GM23338 (cell line): ENCODE measurements at regions not wholly inside any gene's neighbourhood (a gene's known extent, or its start where the extent isn't known, plus 50 kb on each side); places are given as distances from the start of the nearest gene placed in this dataset.

Source experiments
- ATAC-seq: fragments of 200-7000 bp; cut with Tn5 transposase; 3 replicates; pipeline ENCODE4 v1.9.1; 2020
- DNase-seq: peaks from one replicate; pipeline ENCODE4 v3.0.0-alpha.2; 2015; ENCODE audit warnings: low spot score
- H2AFZ ChIP-seq: fragments of 200-600 bp; sonication (generic); 2 replicates; pipeline ENCODE4 v1.8.0; 2016; ENCODE audit warnings: antibody characterized with exemption, mild to moderate bottlenecking, moderate library complexity
- H3F3A ChIP-seq: fragments of 200-600 bp; sonication (generic); replicated peaks from 2 replicates; pipeline ENCODE4 v1.8.0; 2017; ENCODE audit warnings: antibody characterized with exemption, mixed run types, low read depth
- H3K27ac ChIP-seq: fragments of 200-600 bp; sonication (generic); 2 replicates; pipeline ENCODE4 v1.6.1; 2016; ENCODE audit warnings: low read depth
- H3K27me3 ChIP-seq: fragments of 200-600 bp; sonication (generic); 2 replicates; pipeline ENCODE4 v1.8.0; 2016; ENCODE audit warnings: mild to moderate bottlenecking, mixed run types, moderate library complexity; ENCODE audit not compliant: insufficient read depth
- H3K36me3 ChIP-seq: fragments of 200-600 bp; sonication (generic); 2 replicates; pipeline ENCODE4 v1.8.0; 2016; ENCODE audit warnings: mild to moderate bottlenecking; ENCODE audit not compliant: insufficient read depth
- H3K4me1 ChIP-seq: fragments of 200-600 bp; sonication (generic); 2 replicates; pipeline ENCODE4 v1.8.0; 2016; ENCODE audit warnings: mild to moderate bottlenecking, moderate library complexity; ENCODE audit not compliant: insufficient read depth
- H3K4me2 ChIP-seq: fragments of 200-600 bp; sonication (generic); 2 replicates; pipeline ENCODE4 v1.7.1; 2017; ENCODE audit warnings: mixed run types
- H3K4me3 ChIP-seq: fragments of 200-600 bp; sonication (generic); 2 replicates; pipeline ENCODE4 v1.6.1; 2016; ENCODE audit warnings: mixed run types
- H3K79me2 ChIP-seq: fragments of 200-600 bp; sonication (generic); replicated peaks from 2 replicates; pipeline ENCODE4 v1.8.0; 2017; ENCODE audit warnings: mild to moderate bottlenecking; ENCODE audit not compliant: insufficient read depth
- H3K9me2 ChIP-seq: fragments of 200-600 bp; sonication (generic); 2 replicates; pipeline ENCODE4 v1.8.0; 2017; ENCODE audit not compliant: insufficient read depth
- H4K20me1 ChIP-seq: fragments of 200-600 bp; sonication (generic); replicated peaks from 2 replicates; pipeline ENCODE4 v1.8.0; 2017; ENCODE audit warnings: mild to moderate bottlenecking; ENCODE audit not compliant: insufficient read depth
- H3K27ac Mint-ChIP-seq: 2 replicates; pipeline ENCODE4 v1.8.0; 2020; ENCODE audit warnings: inconsistent platforms, mild to moderate bottlenecking, moderate library complexity, mixed read lengths
- H3K27me3 Mint-ChIP-seq: 3 replicates; pipeline ENCODE4 v1.8.0; 2022; ENCODE audit warnings: low read depth, mild to moderate bottlenecking, moderate library complexity, mixed read lengths, inconsistent platforms; ENCODE audit not compliant: insufficient read depth, poor library complexity
- H3K36me3 Mint-ChIP-seq: 3 replicates; pipeline ENCODE4 v1.8.0; 2021; ENCODE audit warnings: low read depth, mild to moderate bottlenecking, inconsistent platforms, moderate library complexity, mixed read lengths
- H3K4me1 Mint-ChIP-seq: 3 replicates; pipeline ENCODE4 v1.8.0; 2020; ENCODE audit warnings: mild to moderate bottlenecking, inconsistent platforms, mixed read lengths
- H3K4me3 Mint-ChIP-seq: 3 replicates; pipeline ENCODE4 v1.8.0; 2021; ENCODE audit warnings: moderate library complexity, mild to moderate bottlenecking, inconsistent platforms, mixed read lengths
- H3K9me3 Mint-ChIP-seq: 3 replicates; pipeline ENCODE4 v1.8.0; 2020; ENCODE audit warnings: moderate library complexity, mild to moderate bottlenecking, inconsistent platforms, mixed read lengths
- CREB1 ChIP-seq: fragments of 250-450 bp; sonication (Bioruptor Pico); IDR thresholded peaks from 2 replicates; pipeline ENCODE4 v1.5.0; 2020; ENCODE audit warnings: low read depth, mild to moderate bottlenecking, moderate library complexity
- CTCF ChIP-seq, 2 experiments: fragments of 200-600 bp in 1 of 2; sonication (generic) in 1 of 2; conservative IDR thresholded peaks; 2 replicates each; pipeline versions ENCODE4 v1.5.1 to v1.6.1; 2016 to 2017; ENCODE audit warnings: antibody characterized with exemption in 2 of 2, low read depth in 2 of 2, mild to moderate bottlenecking in 2 of 2, moderate library complexity in 1 of 2
- ETS1 ChIP-seq: IDR thresholded peaks from 2 replicates; pipeline ENCODE4 v1.6.1; 2016; ENCODE audit warnings: antibody characterized with exemption
- EZH2 ChIP-seq: fragments of 200-600 bp; sonication (generic); IDR thresholded peaks from one replicate; pipeline ENCODE4 v1.8.0; 2017; ENCODE audit warnings: antibody characterized with exemption, mild to moderate bottlenecking, low read depth; ENCODE audit not compliant: unreplicated experiment
- EZH2phosphoT487 ChIP-seq: fragments of 200-600 bp; sonication (generic); IDR thresholded peaks from one replicate; pipeline ENCODE4 v1.8.1; 2018; ENCODE audit warnings: antibody characterized with exemption; ENCODE audit not compliant: unreplicated experiment
- JUNB ChIP-seq: IDR thresholded peaks from one replicate; pipeline ENCODE4 v1.6.1; 2016; ENCODE audit warnings: antibody characterized with exemption; ENCODE audit not compliant: unreplicated experiment
- NANOG ChIP-seq: IDR thresholded peaks from 2 replicates; pipeline ENCODE4 v1.6.1; 2016; ENCODE audit warnings: antibody characterized with exemption, borderline replicate concordance
- POLR2AphosphoS5 ChIP-seq: IDR thresholded peaks from 2 replicates; pipeline ENCODE4 v1.6.1; 2016; ENCODE audit warnings: antibody characterized with exemption, low read depth
- REST ChIP-seq: IDR thresholded peaks from one replicate; pipeline ENCODE4 v1.6.1; 2018; ENCODE audit warnings: antibody characterized with exemption; ENCODE audit not compliant: unreplicated experiment
- STAT1 ChIP-seq: IDR thresholded peaks from one replicate; pipeline ENCODE4 v1.6.1; 2016; ENCODE audit warnings: antibody characterized with exemption; ENCODE audit not compliant: unreplicated experiment
- ZNF114 ChIP-seq: fragments of 250-450 bp; sonication (Bioruptor Pico); IDR thresholded peaks from 2 replicates; pipeline ENCODE4 v1.5.0; 2020; ENCODE audit warnings: mild to moderate bottlenecking, moderate library complexity
- ZNF331 ChIP-seq: fragments of 250-450 bp; sonication (Bioruptor Pico); IDR thresholded peaks from 2 replicates; pipeline ENCODE4 v1.5.0; 2020; ENCODE audit warnings: low read depth, mild to moderate bottlenecking, moderate library complexity

- H3K4me1 ChIP-seq: no peaks in the 10 kb centered on the region
- no peaks in the 10 kb centered on the region for H3K36me3 ChIP-seq
- ATAC-seq (no peak), DNase-seq (no peak)
- H2AFZ ChIP-seq: no peak overlapping the region
- TF ChIP-seq EZH2: no peak
- no peak for TF ChIP-seq ZNF331
- no peak for TF ChIP-seq ETS1
- H3K9me2 ChIP-seq: 0 out of 2 replicates have a peak, but pooled peaks cover 6% of the 10 kb centered on the region
- no peaks in the 10 kb centered on the region for H4K20me1 ChIP-seq
- H3K27me3 ChIP-seq: no peaks in the 10 kb centered on the region
- H3K27ac ChIP-seq: no peak overlapping the region
- H3K4me3 ChIP-seq: no peak overlapping the region
- no peaks in the 10 kb centered on the region for H3F3A ChIP-seq
- H3K9me3 Mint-ChIP-seq: no peaks in the 10 kb centered on the region
- H3K36me3 Mint-ChIP-seq: no peaks in the 10 kb centered on the region
- H3K27ac Mint-ChIP-seq: no peak overlapping the region
- H3K4me1 Mint-ChIP-seq: peaks cover 6% of the 10 kb centered on the region
- peaks cover 3% of the 10 kb centered on the region for H3K27me3 Mint-ChIP-seq
- no peak overlapping the region for H3K4me2 ChIP-seq
- no peaks in the 10 kb centered on the region for H3K79me2 ChIP-seq
- no peak overlapping the region for H3K4me3 Mint-ChIP-seq
These were observed 143.8 kb downstream of the RNF152 start for GRCh38 chr18:61749031-61749430.

- H3K9me3 Mint-ChIP-seq: no peaks in the 10 kb centered on the region
- no peaks in the 10 kb centered on the region for H4K20me1 ChIP-seq
- no peaks in the 10 kb centered on the region for H3K36me3 ChIP-seq
- H3K4me3 Mint-ChIP-seq: no peak overlapping the region
- no peak overlapping the region for H3K4me3 ChIP-seq
- no peaks in the 10 kb centered on the region for H3K79me2 ChIP-seq
- no peak overlapping the region for H3K27ac ChIP-seq
- ATAC-seq (peak; percentile 82), DNase-seq (peak; percentile 45)
- no peak overlapping the region for H3K27ac Mint-ChIP-seq
- no peak overlapping the region for H2AFZ ChIP-seq
- H3K9me2 ChIP-seq: 0 out of 2 replicates have a peak, but pooled peaks cover 6% of the 10 kb centered on the region
- no peaks in the 10 kb centered on the region for H3K27me3 ChIP-seq
- H3K4me1 Mint-ChIP-seq: peaks cover 6% of the 10 kb centered on the region
- no peaks in the 10 kb centered on the region for H3K36me3 Mint-ChIP-seq
- no peaks in the 10 kb centered on the region for H3F3A ChIP-seq
- H3K27me3 Mint-ChIP-seq: peaks cover 3% of the 10 kb centered on the region
- no peaks in the 10 kb centered on the region for H3K4me1 ChIP-seq
- no peak overlapping the region for H3K4me2 ChIP-seq
- TF ChIP-seq ETS1: no peak
- TF ChIP-seq ZNF114: no peak
- TF ChIP-seq ZNF331: no peak
- no peak for TF ChIP-seq STAT1
- no peak for TF ChIP-seq EZH2phosphoT487
- TF ChIP-seq CREB1: no peak
- TF ChIP-seq CTCF (conservative IDR thresholded peaks at IDR 0.05; ENCODE audit: low read depth in 2 of 2): no peak
- TF ChIP-seq JUNB: no peak
- no peak for TF ChIP-seq POLR2AphosphoS5
- TF ChIP-seq NANOG: no peak
- no peak for TF ChIP-seq EZH2
- TF ChIP-seq REST: no peak
These were observed 144.8 kb downstream of the RNF152 start for GRCh38 chr18:61748004-61748403.
